HG03103 (cell line): ENCODE measurements at regions not wholly inside any gene's neighbourhood (a gene's known extent, or its start where the extent isn't known, plus 50 kb on each side); places are given as distances from the start of the nearest gene placed in this dataset.
"Not testable (repeated sequence)": the region's sequence is repeated elsewhere in the genome, so short reads cannot be mapped to it uniquely, and the experiment has no call there.

Experiments used
- ATAC-seq: cut with Tn5 transposase; IDR thresholded peaks from one replicate; pipeline ENCODE4 v1.9.1; 2021; ENCODE audit warnings: low read depth; ENCODE audit not compliant: unreplicated experiment

DNA sequence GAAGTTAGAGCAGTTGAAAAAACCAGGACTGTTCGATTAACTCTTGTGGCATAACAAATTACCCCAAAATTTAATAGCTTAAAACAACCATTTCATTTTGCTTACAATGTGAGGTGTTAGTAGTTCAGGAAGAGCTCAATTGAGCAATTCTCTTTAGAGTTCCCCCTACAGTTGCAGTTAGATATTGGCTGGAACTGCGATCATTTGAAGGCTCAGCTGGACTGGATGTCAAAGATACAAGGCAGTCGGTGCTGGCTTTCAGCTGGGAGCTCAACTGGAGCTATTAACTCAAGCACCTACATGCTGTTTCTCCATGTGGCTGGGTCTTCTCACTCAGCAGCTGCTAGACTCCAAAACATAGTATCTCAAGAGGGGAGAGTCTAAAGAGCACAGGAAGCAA lies 96.0 kb upstream of the LOC128125822 start:
- no peak for ATAC-seq

DNA sequence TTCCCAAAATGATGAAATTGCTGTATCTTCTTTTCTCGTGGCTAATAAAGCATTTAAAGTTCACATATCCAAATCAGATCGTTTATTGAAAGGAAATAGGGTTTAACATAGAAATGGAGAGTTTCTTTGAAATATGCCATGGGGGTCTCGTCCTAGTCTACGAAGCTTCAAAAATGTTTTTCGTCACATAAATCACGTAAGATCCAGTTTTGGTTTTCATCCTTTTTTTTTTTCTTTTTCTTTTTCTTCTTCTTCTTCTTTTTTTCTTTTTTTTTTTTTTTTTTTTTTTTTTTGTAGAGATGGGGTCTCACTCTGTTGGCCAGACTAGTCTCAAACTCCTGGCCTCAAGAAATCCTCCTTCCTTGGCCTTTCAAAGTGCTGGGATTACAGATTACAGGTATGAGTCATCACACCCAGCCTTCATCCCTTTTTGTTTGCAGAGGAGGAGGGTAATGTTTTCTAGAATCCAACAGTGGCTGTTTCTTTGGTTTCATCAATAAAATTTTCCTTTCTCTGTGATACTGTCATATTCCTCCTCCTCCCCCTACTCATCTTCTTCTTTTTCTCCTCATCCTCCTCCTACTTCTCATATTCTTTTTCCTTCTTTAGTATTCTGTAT lies 94.7 kb upstream of the LOC128125822 start:
- no peak for ATAC-seq

DNA sequence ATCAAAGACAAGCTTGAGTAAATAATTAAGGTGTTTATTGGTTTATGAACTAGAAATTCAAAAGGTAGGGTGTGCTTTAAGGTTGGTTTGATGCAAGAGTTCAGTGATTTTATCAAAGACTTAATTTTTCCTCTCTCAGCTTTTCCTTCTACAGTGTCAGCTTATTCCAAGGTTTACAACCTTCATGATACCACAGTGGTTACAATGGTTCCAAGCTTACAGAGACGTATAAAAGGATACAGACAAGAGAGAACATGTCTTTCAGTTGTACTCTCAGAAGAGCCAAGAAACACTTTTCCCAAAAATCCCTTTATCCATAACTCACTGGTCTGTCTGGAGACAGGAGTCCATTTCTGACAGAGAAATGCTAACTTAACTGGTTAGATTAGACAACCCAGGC lies 93.5 kb upstream of the LOC128125822 start:
- ATAC-seq = no peak

DNA sequence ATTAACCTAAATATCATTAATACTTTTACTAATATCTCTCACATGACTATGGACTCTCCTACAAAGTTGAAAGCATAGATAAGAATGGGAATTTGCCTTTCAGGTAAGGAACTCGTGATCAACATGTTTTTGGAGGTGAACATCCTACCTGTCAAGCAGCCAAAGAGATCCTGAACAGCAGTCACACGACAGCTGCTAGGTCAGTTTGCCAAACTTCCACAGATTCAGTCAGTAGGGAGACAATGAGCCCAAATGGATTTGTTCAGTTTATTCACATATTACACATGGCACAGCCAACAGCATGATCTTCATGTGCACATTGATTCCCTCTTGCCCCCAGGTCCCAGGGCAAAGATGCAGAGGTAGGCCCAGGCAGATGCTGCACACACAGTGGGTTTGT lies 86.1 kb upstream of the LOC128125822 start:
- ATAC-seq = no peak

DNA sequence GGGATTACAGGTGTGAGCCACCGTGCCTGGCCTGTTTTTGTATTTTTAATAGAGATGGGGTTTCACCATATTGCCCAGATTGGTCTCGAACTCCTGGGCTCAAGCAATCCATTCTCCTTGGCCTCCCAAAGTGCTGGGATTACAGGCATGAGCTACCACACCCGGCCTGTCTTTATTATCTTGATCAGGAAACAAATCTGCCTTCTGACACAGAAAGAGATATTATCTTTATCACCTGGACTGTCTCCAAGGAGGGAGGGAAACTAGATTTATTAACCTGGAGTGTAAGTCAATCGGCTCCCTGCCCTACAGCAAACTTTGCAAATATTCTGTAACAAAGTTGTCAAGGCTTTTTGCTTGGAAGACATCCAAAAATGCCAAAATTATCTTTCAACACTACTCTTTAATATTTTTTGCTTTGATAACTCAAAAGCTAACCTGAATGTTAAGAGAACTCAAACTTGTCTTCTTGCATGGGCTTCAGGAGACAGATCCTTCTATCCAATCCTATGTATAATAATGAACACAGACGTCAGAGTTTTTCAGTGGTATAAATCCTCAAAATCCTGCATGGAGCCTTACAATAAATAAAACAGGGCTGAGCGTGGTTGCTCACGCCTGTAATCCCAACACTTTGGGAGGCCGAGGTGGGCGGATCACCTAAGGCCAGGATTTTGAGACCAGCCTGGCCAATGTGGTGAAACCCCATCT lies 85.0 kb upstream of the LOC128125822 start:
- ATAC-seq = no peak

DNA sequence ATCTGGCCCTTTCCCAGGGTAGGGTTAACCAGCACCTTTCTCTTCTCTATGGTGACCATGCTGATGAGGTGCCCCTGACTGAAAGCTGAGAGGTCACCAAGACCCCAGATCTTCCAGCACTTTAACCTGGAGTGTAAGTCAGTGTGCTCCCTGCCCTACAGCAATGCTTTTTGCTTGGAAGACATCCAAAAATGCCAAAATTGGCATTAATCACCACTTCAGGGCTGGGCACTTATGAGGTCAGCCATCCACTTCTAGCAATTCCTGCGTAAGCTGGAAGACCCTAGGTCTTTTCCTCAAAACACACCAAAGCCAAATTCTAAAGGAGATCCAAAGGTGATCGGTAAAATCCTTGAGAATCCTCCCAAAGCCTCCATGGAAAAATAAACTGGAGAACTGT lies 81.2 kb upstream of the LOC128125822 start:
- no peak for ATAC-seq

DNA sequence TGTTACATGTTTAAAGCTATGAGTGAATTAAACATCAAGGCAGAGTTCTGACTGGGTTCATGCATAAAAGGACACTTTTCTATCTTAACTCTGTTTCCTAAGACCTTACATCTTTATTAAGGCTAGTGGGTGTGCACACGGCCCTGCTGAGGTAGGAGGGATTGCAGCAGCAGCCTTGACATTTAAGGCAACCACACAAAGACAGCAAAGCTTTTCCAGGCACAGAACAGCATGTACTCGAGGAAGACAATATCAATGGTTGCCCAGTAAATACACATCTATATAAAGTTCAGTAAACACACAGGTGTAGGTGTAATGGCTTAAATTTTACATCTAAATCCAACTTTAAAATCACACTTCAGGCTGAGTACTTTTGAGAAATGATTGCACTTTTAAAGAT lies 79.8 kb upstream of the LOC128125822 start:
- ATAC-seq = no peak

DNA sequence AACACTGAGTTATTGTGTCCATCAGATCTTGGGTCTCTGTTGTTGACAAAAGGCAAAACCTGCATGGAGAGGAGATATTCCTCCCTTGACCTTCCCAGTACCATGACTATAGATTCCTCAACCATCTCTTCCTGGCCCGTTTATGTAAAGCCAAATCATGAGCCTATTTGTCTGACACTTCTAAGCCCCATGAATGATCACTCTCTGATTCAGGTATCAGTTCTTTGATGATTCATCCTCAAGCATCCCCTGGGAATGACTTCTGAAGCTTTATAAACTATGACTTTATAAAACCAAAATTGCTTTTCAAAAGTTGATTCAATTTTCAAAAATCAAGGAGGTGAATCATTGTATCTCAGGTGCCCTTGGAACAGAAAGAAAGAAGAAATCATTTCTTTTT lies 78.7 kb upstream of the LOC128125822 start:
- no peak for ATAC-seq

DNA sequence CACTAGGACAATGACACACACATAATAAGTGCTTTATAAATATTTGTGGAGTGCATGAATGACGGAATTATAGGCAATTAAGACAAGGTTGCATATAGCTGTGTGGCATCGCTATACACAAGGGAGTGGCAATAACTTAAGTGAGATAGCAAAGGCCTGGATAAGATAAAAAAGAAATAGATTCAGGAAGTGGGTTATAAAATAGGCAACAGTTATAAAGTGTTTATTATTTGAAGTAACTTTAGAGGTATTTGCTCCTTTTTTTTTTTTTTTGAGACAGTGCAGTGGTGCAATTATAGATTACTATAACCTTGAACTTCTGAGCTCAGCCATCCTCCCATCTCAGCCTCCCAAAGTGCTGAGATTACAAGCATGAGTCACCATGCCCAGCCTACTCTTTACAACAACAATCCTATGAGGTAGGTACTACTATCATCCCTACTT lies 75.9 kb upstream of the LOC128125822 start:
- ATAC-seq = no peak

DNA sequence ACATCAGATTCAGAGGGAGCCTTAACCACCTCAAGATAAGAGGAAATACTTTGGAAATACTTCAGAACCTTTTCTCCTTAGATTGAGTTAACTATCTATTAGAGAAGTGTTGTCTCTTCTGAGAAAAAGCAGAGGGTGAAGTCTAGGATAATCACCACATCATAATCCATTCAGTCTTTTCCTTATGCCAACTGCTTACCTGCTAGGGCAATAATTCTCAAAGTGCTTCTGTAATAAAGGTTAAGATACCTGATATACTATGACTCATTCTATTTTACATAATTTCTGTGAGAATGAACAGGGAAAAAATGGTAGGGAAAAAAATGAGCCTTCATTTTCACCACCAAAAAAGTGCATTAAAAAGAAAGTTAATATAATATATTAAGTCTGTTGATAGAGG lies 70.1 kb upstream of the LOC128125822 start:
- ATAC-seq = no peak

DNA sequence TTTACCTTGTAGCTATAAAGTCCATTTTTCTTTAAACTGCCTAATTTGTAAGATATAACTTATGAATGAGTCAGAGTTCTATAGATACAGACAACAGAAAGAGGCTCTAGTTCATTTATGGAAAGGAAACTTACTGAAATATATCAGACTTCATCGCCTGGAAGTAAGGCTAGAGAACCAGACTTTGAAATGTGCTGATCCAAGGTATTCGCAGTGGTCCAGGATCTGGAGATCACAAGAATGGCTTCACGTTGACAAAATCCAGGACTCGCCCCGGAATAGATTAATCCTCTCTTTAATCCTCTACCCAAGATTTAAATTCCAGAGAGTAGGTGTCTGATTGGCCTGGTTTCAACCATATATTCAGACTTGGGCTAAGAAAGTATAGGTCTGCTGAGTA lies 69.1 kb upstream of the LOC128125822 start:
- no peak for ATAC-seq

DNA sequence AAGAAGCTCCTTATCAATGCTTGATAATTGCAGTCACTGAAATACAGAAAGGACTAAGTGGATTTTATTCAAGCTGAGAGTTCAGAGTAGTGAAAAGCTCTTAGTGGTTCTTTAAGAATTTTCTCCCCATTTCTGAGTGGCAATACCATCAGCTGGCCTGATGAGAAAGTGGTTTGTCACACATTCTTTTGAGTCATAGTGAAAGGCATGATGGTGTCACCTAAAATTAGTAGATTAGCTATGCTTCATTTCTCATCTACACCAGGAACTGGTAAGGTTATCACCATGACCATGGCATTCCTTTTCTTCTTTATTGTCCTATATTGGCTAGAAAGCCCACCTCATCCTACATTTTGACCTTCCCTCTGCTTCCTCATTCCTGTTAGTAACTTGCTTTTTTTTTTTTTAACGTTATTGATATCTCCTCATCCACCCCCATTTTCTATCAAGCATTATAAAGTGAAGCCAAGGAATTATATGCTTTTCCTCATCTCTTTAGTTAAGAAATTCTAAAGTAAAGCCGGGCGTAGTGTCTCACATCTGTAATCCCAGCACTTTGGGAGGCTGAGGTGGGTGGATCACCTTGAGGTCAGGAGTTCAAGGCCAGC lies 67.4 kb upstream of the LOC128125822 start:
- peak; percentile 97 for ATAC-seq

DNA sequence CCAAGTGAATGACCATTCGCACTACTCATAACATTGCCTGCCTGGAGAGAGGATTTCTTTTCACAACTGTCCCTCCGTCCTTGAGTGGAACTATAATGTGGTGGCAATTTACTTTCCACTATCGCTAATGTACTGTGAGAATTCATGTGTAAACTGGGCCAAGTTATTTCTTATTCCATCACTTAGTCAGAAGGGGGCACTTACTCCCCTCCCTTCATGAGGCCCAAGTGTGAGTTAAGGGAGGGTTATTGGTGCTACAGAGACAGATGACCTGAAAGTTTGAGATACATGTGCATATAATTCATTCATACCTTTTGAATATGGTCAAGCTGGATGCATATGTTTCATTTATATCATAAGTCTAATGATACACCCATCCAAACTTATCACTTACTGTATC lies 65.2 kb upstream of the LOC128125822 start:
- no peak for ATAC-seq

DNA sequence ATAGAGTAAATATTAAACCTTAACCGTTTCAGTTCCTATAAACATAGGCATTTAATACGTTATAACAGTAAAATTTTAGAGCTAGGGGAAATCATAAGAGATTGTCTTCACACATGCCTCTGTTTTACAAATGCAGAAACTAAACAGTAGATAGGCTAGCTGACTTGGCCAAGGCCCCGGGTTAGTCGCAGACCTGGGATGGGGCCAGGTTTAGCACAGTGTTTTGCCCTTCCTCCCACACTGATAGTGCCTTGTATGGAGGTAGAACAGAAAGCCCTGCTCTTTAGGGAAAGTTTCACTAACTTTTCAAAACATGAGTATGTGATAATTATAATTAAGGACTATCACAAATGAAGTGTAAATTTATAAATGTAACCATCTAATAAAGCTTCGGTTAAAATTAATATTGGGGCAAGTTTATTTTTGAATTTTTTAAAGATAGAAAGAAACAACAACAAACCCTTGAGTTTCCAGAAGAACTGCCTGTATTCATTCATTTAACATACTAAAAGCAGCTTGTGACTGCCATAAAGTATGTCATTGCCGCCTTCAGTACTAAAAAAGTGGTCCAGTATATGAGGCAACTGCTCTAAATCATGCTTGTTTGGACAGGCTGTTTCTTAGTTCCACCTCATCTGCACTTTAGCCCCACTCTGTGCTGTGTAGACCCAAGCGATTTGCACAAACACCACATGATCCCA lies 62.5 kb upstream of the LOC128125822 start:
- ATAC-seq = no peak

DNA sequence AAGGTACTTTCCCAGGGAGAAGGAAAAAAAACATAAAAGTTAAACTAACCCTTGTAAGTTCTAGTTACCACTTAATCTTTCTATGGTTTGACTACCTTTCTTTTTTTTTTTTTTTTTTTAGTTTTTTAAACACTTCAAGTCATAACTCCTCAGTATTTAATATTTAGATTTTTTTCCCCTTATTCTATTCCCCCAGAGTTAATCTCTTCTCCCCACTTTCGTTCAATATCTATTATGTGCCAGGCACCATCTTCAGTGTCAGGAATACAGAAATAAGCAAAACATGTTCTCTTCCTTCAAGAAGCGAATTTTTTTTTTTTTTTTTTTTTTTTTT lies 62.0 kb upstream of the LOC128125822 start:
- ATAC-seq = no peak

DNA sequence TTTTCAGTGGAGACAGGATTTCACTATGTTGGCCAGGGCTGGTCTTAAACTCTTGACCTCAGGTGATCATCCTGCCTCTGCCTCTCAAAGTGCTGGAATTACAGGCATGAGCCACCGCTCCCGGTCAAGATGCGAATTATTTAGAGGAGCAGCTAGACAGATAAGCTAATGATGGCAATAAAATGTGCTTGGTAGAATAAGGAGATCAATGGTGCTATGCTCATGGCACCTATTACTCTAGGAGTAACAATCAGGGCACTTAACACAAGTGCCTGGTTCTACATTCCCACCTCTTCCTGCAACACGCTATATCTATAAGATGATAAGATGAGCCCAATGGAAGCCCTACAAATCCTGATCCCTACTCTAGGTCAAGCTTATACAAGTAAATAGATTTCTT lies 61.4 kb upstream of the LOC128125822 start:
- no peak for ATAC-seq

DNA sequence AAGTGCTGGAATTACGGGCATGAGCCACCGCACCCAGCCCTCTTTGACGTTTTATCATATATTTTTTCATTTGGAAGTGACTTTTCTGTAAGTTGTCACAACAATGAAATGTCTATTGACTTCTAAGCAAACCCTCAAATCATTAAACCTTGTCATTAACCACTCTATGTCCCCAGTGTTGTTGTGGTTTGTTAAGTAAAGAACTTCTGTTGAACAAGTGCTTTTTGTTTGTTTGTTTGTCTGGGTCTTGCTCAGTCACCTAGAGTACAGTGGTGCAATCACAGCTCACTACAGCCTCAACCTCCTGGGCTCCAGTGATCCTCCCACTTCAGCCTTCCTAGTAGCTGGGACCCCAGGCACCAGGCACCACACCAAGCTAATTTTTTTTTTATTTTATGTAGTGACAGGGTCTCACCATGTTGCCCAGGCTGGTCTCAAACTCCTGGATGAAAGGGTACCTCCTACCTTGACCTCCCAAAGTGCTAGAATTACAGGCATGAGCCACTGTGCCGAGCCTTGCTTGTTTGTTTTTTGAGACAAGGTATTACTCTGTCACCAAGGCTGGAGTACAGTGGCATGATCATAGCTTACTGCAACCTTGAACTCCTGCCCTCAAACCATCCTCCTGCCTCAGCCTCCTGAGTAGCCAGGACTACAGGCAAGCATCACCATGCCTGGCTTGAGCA lies 57.6 kb upstream of the LOC128125822 start:
- no peak for ATAC-seq

DNA sequence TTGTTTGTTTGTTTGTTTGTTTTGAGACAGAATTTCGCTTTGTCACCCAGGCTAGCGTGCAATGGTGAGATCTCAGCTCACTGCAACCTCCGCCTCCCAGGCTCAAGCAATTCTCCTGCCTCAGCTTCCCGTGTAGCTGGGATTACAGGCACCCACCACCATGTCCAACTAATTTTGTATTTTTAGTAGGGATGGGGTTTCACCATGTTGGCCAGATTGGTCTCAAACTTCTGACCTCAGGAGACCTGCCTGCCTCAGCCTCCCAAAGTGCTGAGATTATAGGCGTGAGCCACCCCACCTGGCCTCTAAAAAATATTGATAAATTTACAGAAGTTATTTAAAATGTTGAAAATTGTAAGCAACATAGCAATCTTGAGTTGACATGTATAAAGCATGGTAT lies 57.1 kb upstream of the LOC128125822 start:
- ATAC-seq = not testable (repeated sequence)

DNA sequence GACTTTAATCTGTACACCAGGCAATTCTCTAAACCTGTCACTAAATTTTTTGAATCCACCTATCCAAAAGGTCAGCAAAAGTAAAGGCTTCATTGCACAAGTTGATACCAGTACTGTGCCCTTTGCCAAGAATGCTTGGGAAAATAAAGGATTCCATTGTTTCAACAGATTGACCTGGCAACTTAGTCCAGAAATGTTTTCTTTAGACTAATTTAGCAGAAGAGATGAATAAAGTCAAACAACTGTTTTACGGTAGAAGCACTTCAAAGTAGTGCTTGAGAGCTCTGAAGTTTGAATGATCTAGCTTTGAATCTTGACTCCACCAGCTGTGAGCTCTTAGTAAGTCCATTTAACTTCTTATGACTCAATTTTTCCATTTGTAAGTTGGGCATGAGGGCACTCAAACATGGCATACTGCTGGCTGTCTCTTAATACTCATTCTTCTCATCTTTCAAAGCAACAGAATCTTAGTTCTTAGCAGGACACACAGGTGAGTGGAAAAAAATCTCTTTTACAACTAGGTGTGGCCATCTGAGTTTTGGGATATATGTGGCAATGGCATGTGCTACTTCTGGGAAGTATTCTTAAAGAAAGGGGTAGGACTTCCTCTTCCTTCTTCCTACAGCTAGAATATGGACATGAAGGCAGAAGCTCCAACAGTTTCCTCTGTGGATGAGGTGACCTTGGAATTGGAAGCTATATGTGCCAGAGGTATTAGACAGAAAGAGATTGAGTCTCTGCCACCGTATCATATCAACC lies 55.9 kb upstream of the LOC128125822 start:
- no peak for ATAC-seq

DNA sequence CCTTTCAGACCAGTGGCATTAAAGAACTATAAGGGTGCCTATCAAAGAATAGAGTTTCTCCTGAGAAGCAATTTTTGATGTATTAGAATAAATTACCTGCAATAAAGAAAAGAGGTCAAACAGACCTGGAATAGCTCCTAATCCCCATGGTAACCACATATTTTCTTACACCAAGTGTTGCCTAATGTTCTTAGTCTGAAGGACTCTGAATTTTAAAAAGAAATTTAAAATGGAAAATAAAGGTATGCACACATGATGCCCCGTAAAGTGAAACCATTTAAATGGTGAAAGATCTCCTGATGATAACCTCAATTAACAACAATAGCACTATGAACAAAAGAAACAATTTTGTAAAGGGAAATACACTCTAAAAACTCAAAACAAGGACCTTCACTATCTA lies 55.1 kb upstream of the LOC128125822 start:
- ATAC-seq = no peak
